ENCODE measurements at regions not wholly inside any gene's neighbourhood (a gene's known extent, or its start where the extent isn't known, plus 50 kb on each side); places are given as distances from the start of the nearest gene placed in this dataset.
"Not testable (repeated sequence)": the region's sequence is repeated elsewhere in the genome, so short reads cannot be mapped to it uniquely, and the experiment has no call there.

DNA sequence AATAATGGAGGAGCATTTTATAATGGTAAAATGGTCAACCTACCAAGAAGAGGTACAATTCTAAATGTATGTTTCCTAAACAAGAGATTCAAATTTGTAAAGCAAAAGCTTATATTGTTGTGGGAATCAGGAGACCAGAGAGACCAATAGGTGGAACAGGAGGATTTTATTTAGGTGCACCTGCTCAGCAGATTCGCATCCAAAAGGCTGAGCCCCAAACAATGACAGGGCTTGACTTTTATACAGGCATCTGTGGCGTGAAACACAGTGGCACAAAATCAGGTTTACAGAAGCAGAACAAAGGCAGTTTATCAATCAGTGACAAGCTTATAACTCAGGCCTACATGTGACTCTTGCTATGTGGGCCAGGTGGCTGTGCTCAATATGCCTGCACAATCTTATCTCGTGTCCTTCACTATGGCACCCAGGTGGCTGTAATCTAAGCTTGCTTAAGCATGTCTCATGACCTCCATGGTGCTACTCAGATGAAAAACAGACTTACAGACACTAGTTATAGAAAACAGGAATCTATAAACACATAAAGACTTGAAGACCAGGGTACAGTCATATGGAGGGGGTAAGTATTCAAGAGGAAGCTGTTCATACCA lies 780.2 kb upstream of the CA10 start:
- DNase-seq (ENCODE audit: low read depth in 1 of 2, low spot score in 1 of 2): no peak

- no peak for DNase-seq (ENCODE audit: low read depth in 1 of 2, low spot score in 1 of 2)
These were observed 772.1 kb upstream of the CA10 start for GRCh38 chr17:52930581-52930980.

GRCh38 chr17:52930145-52930544 lies 771.6 kb upstream of the CA10 start:
- DNase-seq (ENCODE audit: low read depth in 1 of 2, low spot score in 1 of 2): no peak

- DNase-seq (ENCODE audit: low read depth in 1 of 2, low spot score in 1 of 2): no peak
These were observed 765.1 kb upstream of the CA10 start for GRCh38 chr17:52923658-52924057.

DNA sequence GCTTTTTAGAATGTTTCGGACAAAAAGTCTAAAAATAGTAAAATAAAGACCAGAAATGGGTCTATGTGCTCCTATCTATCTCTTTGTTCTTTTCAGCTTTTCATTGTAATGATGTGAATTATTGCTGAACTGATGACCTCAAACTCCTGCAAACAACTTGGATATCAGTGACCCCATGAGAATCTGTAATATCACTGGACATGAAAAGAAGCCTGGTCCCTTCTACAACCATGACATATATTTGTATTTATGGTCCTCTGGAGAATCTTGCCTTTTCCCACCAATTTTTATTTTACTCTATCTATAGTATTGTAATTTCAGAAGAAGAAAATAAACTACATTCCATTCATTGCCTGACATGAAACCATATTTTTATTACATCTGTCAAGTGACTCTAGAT lies 740.7 kb upstream of the CA10 start:
- no peak for DNase-seq (ENCODE audit: low read depth in 1 of 2, low spot score in 1 of 2)

DNA sequence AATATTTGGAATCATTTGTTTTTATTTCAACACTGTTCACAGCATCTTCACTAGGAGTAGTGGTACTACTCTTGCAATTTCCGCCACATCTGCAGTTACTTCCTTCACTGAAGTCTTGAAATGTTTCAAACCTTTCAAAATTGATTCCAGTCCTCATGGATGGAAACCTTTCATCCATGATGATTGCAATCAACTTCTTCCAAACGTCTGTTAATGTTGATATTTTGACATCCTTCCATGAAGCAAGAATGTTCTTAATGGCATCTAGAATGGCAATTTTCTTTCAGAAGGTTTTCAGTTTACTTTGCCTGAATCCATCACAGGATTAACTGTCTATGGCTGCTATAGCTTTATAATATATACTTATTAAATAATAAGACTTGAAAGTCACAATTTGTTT lies 736.8 kb upstream of the CA10 start:
- no peak for DNase-seq (ENCODE audit: low read depth in 1 of 2, low spot score in 1 of 2)

- no peak for DNase-seq (ENCODE audit: low read depth in 1 of 2, low spot score in 1 of 2)
These were observed 733.8 kb upstream of the CA10 start for GRCh38 chr17:52892334-52892733.

DNA sequence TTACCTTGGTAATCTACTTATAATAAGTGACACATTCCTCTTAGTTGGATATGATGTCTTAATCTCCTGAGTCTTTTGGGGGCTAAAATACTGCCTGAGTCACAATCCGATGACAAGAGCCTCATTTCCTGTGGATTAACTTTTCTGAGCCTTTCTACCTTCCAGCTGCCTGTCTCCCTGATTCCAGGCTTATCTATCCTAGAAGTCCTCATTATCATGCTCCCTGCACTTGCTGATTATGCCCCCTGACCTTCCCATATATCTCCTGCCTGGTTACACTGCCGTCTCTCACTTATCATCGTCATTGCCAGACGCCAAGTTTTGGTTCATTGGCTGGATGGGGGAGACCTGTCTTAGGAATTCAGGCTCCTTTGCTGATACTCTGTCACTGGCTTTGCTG lies 727.4 kb upstream of the CA10 start:
- DNase-seq (ENCODE audit: low read depth in 1 of 2, low spot score in 1 of 2): no peak

- DNase-seq (ENCODE audit: low read depth in 1 of 2, low spot score in 1 of 2): not testable (repeated sequence)
These were observed 725.5 kb upstream of the CA10 start for GRCh38 chr17:52883907-52884491.

DNA sequence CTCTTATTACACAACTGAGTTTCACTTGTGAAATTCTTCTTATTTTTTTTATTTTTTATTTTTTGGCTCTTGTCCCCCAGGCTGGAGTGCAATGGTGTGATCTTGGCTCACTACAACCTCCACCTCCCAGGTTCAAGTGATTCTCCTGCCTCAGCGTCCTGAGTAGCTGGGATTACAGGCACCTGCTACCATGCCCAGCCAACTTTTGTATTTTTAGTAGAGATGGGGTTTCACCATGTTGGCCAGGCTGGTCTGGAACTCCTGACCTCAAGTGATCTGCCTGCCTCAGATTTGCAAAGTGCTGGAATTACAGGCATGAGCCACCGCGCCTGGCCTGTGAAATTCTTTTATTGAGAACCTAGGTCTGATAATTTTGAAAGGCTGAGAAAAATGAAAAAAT lies 688.3 kb upstream of the CA10 start:
- not testable (repeated sequence) for DNase-seq (ENCODE audit: low read depth in 1 of 2, low spot score in 1 of 2)

GRCh38 chr17:52841971-52842370 lies 683.5 kb upstream of the CA10 start:
- DNase-seq (ENCODE audit: low read depth in 1 of 2, low spot score in 1 of 2): no peak

GRCh38 chr17:52837492-52837891 lies 679.0 kb upstream of the CA10 start:
- DNase-seq (ENCODE audit: low read depth in 1 of 2, low spot score in 1 of 2): no peak

DNA sequence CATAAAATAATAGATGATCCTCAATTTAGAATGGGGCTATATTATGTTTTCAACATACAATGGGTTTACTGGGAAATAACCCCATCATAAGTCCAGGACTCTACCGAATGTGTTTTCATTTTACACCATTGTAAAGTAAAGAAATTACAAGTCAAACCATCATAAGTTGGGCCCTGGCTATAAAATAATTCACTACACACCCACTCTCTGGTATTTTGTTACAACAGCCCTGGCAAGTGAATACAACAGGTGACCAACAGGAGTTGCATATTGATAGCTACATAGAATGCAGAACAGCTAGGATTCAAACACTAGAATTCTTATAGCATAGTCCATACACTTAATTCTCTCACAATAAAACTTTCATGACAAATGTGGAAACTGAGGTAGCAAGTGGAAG lies 673.0 kb upstream of the CA10 start:
- no peak for DNase-seq (ENCODE audit: low read depth in 1 of 2, low spot score in 1 of 2)

- no peak for DNase-seq (ENCODE audit: low read depth in 1 of 2, low spot score in 1 of 2)
These were observed 670.1 kb upstream of the CA10 start for GRCh38 chr17:52828621-52829020.

DNA sequence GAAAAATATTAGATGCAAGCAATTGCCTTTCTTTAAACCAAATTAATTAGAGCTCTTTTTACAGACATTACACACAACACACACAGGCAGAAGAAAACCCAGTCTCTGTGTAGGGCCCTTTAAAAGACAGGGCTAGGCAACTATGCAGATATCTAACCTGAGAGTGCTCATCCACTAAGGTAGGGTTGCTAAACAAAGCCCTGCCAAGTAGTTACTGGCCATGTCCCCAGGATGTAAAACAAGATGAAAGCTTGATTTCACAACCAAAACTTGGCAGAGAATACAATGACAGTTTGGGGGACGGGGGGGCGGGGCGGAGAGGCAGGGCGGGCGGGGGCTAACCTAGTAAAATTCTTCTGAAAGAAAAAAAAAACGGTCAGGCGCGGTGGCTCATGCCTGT lies 669.0 kb upstream of the CA10 start:
- DNase-seq (ENCODE audit: low read depth in 1 of 2, low spot score in 1 of 2): no peak

DNA sequence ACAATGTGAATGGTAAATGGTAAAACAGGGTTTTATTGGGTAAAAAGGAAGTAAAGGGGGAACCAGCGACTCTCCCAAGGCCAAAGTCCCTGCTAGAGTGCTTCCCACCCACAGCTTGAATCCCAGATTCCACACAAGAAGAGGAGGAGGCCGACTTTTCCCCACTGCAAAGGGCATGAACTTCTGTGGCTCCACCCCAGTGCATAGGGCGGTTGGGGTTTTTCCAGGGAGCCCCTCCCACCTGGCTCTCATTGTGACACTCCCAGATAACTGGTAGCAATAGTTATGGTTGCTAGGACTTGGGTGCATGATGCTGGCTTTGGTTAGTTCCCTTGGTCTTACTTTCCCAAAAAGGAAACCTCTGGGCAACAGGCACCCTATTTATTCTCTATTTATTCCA lies 666.0 kb upstream of the CA10 start:
- no peak for DNase-seq (ENCODE audit: low read depth in 1 of 2, low spot score in 1 of 2)

DNA sequence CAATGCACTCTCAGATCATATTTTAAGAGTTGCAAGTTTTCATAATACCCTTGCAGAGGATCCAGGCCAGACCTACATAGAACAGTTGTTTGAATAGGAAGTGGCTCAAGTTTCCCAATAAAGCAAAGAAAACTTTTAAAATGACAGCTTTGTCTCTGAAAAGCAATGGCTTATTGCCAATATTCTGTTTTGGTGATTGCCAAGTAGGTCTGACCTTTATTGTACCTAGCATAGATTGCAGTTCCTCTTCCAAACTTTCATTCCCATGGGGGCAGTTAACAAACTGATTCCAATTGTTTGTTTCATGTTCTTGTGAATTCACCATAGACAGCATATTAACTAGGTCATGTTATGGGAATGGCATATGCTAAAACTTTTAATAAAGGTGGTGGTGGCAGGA lies 664.6 kb upstream of the CA10 start:
- DNase-seq (ENCODE audit: low read depth in 1 of 2, low spot score in 1 of 2): no peak

DNA sequence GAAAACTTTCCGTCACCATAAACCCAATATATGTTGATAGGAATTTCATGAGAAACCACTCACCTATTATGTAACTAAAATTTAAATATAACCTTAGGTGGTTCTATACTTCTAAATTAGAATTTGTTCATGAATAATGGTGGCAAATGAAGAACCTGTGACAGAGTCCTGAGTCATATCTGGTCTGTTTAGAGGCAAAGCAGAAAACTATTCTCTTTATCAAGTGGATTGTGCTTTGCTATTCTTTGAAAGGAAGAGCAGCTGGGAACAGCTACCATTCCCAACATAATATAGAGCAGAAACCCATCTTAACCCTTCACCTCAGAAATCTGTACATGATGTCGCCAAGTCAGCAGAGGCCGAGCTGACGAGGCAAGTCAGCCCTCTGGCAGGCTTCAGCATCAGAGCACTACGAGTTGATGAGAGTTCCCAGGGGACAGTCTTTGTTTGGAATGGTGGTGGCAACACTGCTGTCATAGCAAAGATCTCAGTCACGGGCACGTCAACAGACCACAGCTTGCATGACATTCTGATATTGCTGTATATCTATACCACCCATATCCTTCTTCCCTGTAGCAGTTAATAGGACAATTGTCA lies 631.9 kb upstream of the CA10 start:
- no peak for DNase-seq (ENCODE audit: low read depth in 1 of 2, low spot score in 1 of 2)

DNA sequence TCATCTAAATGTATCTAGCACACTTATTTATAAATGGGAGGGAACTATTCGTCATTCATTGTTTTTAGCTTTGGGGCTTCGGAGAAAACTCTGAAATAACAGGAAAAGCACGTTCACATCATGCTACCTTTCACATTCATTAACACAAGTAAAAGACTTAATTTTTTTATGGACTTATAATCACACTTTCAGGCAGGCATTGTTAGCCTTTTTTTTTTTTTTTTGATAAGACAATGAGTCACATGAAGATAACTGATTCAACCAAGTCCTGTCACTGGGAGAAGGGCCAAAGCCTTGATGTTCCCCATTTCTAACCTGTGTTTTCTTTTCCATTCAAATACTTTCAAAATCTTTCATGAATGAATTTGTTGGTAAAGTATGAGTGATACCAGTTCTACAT lies 631.3 kb upstream of the CA10 start:
- DNase-seq (ENCODE audit: low read depth in 1 of 2, low spot score in 1 of 2): no peak

GRCh38 chr17:52776234-52776633 lies 617.7 kb upstream of the CA10 start:
- no peak for DNase-seq (ENCODE audit: low read depth in 1 of 2, low spot score in 1 of 2)

DNA sequence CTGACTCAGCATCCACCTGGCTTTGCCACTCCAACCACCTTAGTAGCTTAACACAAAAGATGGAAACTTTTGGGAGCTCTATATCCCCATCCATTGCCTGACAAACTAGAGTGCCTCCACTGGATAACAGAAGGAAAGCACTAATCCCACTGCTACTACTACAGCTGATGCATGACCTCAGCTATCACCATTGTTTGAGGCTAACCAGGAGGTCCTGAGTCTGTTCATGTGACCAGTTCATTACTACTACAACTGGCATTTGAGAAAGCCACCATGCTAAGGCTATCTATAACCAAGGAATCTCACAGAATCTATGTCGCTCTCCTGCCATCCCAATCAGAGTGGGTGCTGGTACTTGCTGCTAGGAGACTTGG lies 604.3 kb upstream of the CA10 start:
- no peak for DNase-seq (ENCODE audit: low read depth in 1 of 2, low spot score in 1 of 2)

GRCh38 chr17:52762147-52762793 lies 603.8 kb upstream of the CA10 start:
- no peak for DNase-seq (ENCODE audit: low read depth in 1 of 2, low spot score in 1 of 2)

DNA sequence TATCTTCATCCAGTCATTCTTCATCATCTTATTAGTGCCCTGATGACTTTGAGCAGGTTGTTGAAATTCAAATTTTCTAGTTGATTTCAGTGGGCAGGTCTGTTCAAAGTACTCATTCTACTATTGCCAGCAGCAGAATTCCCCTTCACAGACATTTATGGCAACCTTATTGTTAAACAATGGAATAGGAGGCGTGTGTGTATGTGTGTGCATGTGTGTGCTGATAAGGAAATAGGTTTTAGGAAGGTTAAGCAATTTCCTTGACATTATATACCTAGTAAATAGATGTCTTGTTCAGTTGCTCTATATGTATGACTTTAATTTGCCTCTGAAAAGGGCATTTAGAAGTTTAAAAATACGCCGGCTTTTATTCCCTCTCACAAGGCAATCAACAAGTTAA lies 601.4 kb upstream of the CA10 start:
- no peak for DNase-seq (ENCODE audit: low read depth in 1 of 2, low spot score in 1 of 2)
